ENCODE measurements at regions not wholly inside any gene's neighbourhood (a gene's known extent, or its start where the extent isn't known, plus 50 kb on each side); places are given as distances from the start of the nearest gene placed in this dataset.

GRCh38 chr19:32231020-32231419 lies 114.4 kb upstream of the ZNF507 start:
- TF ChIP-seq, protein P1, sequence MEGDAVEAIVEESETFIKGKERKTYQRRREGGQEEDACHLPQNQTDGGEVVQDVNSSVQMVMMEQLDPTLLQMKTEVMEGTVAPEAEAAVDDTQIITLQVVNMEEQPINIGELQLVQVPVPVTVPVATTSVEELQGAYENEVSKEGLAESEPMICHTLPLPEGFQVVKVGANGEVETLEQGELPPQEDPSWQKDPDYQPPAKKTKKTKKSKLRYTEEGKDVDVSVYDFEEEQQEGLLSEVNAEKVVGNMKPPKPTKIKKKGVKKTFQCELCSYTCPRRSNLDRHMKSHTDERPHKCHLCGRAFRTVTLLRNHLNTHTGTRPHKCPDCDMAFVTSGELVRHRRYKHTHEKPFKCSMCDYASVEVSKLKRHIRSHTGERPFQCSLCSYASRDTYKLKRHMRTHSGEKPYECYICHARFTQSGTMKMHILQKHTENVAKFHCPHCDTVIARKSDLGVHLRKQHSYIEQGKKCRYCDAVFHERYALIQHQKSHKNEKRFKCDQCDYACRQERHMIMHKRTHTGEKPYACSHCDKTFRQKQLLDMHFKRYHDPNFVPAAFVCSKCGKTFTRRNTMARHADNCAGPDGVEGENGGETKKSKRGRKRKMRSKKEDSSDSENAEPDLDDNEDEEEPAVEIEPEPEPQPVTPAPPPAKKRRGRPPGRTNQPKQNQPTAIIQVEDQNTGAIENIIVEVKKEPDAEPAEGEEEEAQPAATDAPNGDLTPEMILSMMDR (IDR thresholded peaks at IDR 0.05): no peak
- no peak for DNase-seq
- no peaks in the 10 kb centered on the region for H3K36me3 ChIP-seq
- no peak for ATAC-seq
- H3K9me3 ChIP-seq: no peaks in the 10 kb centered on the region
- H3K27me3 ChIP-seq: peaks cover 0 to 54% of the 10 kb centered on the region in 2 donors
- intact Hi-C loops (cut with DNase I): loop anchor here in 1 of 2 donors (5.0 kb wide), 1 partner anchor 1444 kb away; no protein-coding TSS in a partner anchor
- H3K4me3 ChIP-seq: no peak overlapping the region
- H3K27ac ChIP-seq: no peak overlapping the region
- no peaks in the 10 kb centered on the region for H3K4me1 ChIP-seq

GRCh38 chr19:32231691-32232090 lies 113.7 kb upstream of the ZNF507 start:
- Histone ChIP-seq H3K4me1 (no peaks in the 10 kb centered on the region), H3K4me3 (no peak overlapping the region), H3K27me3 (peaks cover 0 to 53% of the 10 kb centered on the region in 2 donors), H3K9me3 (no peaks in the 10 kb centered on the region), H3K36me3 (no peaks in the 10 kb centered on the region), H3K27ac (no peak overlapping the region)
- DNase-seq (no peak), ATAC-seq (no peak)
- intact Hi-C loops (cut with DNase I): loop anchor here in 1 of 2 donors (5.0 kb wide), 1 partner anchor 1444 kb away; no protein-coding TSS in a partner anchor
- TF ChIP-seq, protein P1 (IDR thresholded peaks at IDR 0.05): no peak

- no peaks in the 10 kb centered on the region for H3K9me3 ChIP-seq
- H3K4me1 ChIP-seq: no peaks in the 10 kb centered on the region
- H3K36me3 ChIP-seq: no peaks in the 10 kb centered on the region
- no peak for DNase-seq
- H3K27ac ChIP-seq: no peak overlapping the region
- intact Hi-C loops (cut with DNase I): loop anchor here in 1 of 2 donors (5.0 kb wide), 1 partner anchor 1445 kb away; no protein-coding TSS in a partner anchor
- H3K27me3 ChIP-seq: peaks cover 0 to 49% of the 10 kb centered on the region in 2 donors
- no peak overlapping the region for H3K4me3 ChIP-seq
- TF ChIP-seq, protein P1 (IDR thresholded peaks at IDR 0.05): no peak
- no peak for ATAC-seq
Measured at GRCh38 chr19:32232449-32232848, 113.0 kb upstream of the ZNF507 start.

- Histone ChIP-seq H3K9me3 (no peaks in the 10 kb centered on the region), H3K36me3 (no peaks in the 10 kb centered on the region), H3K4me3 (no peak overlapping the region), H3K27me3 (peaks cover 0 to 42% of the 10 kb centered on the region in 2 donors), H3K27ac (no peak overlapping the region), H3K4me1 (no peaks in the 10 kb centered on the region)
- DNase-seq: no peak
- intact Hi-C loops (cut with DNase I): loop anchor here in 1 of 2 donors (5.0 kb wide), 1 partner anchor 1446 kb away; no protein-coding TSS in a partner anchor
- TF ChIP-seq, protein P1 (IDR thresholded peaks at IDR 0.05): no peak
- no peak for ATAC-seq
Measured at GRCh38 chr19:32233091-32233490, 112.3 kb upstream of the ZNF507 start.

GRCh38 chr19:32233885-32234284 lies 111.5 kb upstream of the ZNF507 start:
- TF ChIP-seq, protein P1 (IDR thresholded peaks at IDR 0.05): no peak
- Histone ChIP-seq H3K36me3 (no peaks in the 10 kb centered on the region), H3K27me3 (peaks cover 0 to 42% of the 10 kb centered on the region in 2 donors), H3K9me3 (no peaks in the 10 kb centered on the region), H3K4me3 (no peak overlapping the region), H3K27ac (no peak overlapping the region), H3K4me1 (no peaks in the 10 kb centered on the region)
- intact Hi-C loops (cut with DNase I): loop anchor here in 1 of 2 donors (5.0 kb wide), 1 partner anchor 1447 kb away; no protein-coding TSS in a partner anchor
- no peak for DNase-seq
- no peak for ATAC-seq
